IPS-NIHi7 (cell line): ENCODE measurements at regions not wholly inside any gene's neighbourhood (a gene's known extent, or its start where the extent isn't known, plus 50 kb on each side); places are given as distances from the start of the nearest gene placed in this dataset.
A peak's percentile ranks its signal among the peaks of the same experiment; 100 is the strongest.
"Not testable (repeated sequence)": the region's sequence is repeated elsewhere in the genome, so short reads cannot be mapped to it uniquely, and the experiment has no call there.

Experiments used
- DNase-seq: peaks from one replicate; pipeline ENCODE4 v3.0.0; 2012; ENCODE audit warnings: mixed read lengths; ENCODE audit errors: extremely low spot score

DNA sequence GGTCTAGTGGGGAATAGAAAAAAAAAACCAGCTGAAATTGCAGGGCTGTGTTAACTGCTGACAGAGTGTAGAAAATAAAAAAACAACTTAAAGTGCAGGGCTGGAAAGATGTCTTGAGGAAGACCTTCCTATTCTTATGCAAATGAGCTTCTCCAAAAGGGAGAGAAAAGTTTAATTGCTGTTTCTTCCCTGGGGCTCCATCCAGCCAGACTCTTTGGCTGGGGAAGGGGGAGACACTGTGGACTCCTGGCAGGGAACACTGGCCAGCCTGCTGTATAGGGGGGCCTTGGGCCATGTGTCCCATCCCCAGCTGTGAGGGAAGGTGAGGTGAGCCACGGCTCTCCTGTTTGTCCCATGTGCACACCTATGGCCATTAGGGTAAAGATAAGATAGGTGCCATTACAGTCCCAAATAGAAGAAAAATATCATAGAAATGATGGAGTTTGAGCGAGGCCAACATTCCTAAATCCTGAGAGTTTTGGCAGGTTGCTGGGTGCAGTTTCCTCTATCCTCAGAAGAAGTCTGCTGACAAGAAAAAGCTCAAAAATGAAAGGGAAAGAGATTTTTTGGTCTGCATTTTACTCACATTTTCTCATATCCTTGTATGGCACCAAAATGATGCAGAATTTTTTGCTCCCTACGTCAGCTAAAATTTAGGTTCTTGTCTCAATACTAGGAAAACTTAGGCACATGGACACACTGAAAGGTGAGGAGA, 901.7 kb downstream of the PLOD2 start:
- peak; percentile 12 for DNase-seq

DNA sequence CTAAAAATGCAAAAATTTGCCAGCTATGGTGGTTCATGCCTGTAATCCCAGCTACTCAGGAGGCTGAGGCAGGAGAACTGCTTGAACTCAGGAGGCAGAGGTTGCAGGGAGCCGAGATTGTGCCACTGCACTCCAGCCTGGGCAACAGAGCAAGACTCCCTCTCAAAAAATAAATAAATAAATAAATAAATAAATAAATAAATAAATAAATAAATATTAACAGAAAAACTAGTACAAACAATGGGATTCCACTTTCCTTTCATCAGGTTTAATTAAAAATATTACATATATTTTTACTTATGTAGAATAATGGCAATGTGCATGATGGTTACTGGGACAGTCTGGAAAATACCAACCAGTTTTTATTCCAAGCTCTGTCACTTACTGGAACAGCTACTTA, 897.5 kb downstream of the PLOD2 start:
- not testable (repeated sequence) for DNase-seq

DNA sequence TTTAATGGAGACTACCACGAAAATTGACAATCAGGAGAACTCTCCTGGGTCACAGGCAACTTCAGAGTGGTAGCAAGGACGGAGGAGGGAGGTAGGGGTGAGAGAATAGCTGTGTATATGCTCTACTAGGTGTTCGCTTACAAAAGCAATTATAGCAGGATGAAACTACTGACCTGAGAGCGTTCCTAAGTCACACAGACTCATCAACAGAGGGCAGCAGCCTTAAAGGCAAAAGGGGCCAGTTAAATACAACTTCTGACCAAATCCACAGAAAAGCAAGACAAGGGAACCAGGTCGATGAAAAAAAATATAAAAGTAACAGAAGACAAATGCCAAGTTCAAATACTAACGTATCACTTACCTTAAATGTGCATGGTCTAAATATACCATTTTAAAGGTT, 894.6 kb downstream of the PLOD2 start:
- peak; percentile 21 for DNase-seq

DNA sequence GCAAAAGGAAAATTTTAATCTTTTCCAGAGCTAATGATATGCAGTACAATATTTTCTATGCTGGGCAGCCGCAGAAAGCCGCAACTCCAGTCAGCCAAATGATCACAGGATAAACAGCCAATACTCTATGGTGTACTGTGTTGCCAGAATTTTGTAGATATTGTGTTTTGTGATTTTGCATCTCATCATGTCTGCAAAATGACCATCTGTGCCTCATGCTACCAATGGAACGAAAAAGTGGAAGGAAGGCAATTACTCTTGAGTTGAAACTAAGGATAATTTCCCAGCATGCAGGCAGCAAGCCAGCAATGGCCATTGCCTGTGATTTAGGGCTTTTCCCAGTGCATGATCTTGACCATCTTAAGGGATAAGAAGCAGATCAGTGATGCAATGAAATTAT, 891.9 kb downstream of the PLOD2 start:
- no peak for DNase-seq

DNA sequence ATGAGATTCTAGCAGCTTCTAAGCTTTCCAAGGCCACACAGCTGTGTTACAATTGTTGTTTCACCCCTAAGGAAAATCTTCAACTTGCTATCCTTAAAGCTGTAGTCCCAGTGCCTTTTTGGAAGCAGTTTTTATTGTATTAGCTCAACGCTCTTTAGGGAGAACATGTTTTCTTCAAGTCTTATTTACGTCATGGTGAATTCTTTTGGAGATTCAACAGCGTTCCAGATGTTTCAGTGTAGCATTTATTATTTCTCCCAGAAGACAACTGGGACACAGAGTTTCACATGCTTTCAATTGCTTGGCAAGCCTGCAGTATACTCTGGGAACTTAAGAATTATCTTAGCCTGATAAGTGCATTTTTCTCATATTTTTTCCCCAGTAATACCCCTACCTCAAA, 888.3 kb downstream of the PLOD2 start:
- DNase-seq, result no peak

DNA sequence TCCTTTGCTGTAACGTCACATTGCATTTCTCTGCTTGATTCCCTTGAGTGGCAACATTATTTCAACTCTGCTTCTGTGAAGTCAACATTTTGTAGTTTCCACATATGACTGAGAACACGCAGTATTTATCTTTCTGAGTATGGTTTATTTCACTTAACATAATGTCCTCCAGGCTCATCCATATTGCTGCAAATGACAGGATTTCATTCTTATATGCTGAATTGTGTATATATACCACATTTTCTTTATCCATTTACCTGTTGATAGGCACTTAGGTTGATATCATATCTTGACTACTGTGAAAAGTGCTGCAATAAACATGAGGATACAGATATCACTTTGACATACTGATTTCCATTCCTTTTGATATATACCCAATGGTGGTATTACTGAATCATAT, 878.5 kb downstream of the PLOD2 start:
- DNase-seq, result no peak

DNA sequence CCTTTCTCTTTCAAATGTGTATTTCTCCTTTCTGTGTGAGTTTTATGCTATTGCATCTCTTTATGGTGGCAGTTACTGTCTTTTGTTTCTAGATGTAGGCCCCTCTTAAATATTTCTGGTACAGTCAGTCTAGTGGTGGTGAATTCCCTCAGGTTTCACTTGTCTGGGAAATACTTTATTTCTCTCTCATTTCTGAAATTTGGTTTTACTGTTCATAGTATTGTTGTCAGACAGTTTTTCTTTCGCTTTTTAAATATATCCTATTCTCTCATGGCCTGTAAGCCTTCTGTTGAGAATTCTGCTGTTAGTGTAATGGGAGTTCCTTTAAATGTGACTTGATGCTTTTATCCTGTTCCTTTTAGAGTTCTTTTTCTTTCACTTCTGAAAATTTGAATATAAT, 874.0 kb downstream of the PLOD2 start:
- DNase-seq, result no peak

DNA sequence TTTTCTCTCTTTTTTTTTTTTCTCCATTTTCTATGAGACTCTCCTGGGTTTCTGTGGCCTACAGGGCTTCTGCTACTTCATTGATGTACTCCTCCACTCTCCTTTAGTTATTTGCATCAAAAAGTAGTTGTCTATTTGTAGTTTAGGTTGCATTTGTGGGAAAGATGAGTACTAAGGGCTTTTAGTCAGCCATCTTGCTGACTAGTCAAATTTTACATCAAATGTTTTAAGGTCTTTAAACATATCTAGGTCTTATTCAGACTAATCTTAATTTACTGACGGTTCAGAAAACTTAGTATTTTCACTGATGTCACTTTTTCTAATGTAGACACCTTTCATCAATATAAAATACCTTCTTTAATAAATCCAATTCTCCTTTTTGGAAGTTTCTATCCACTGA, 871.0 kb downstream of the PLOD2 start:
- no peak for DNase-seq

DNA sequence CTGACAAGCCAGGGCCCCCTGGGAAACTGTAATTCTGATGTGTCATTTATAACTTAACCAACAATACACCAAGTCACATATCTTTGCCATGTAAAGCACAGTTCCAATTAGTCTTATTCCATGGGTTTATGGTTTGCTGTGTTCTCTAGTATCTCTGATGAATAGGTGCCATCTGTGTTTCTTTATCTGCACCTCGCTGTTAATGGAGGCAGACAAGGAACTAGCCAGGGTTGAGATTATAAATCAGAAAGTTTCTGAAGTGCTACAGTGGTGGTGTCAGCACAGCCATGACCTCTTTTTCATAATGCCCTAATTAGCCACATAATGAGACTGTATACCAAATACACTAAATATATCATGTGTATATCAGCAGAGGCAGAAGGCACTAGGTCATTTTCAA, 866.4 kb downstream of the PLOD2 start:
- no peak for DNase-seq

DNA sequence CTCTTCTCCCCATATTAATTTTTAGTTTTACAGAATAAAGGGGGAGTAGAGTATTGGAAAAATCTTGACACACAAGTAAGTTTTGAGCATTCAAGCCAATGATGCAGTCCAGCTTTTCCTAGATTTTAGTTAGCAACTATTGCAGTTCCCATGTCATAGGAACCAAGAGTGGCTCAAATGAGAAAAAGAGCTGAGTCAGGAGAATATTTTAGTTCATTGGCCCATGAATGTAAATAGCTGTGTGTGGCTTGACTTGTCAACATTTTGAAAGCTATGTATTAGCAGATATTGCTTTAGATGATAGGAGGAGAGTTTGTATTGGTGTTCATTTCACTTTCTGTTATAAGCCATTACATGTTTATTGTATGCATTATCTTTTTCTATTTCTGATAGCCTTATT, 853.7 kb downstream of the PLOD2 start:
- no peak for DNase-seq

DNA sequence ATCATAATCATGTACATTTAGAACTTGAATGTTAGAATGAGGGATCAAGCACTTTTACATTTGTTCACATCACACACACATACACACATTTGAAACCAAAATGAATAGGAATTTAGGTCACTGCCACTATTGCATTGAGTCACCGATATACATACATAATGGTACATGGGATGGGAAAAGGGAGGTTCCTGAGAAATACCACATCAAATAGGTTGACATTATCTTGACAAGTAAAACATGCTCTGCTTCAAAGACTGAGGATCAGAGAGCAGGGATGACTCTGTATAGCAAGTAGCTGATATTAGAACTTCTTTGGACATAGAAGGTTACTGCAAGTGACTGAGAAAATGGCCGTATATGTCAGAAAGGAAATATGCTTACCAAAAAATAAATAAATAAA, 847.2 kb downstream of the PLOD2 start:
- DNase-seq, result no peak

DNA sequence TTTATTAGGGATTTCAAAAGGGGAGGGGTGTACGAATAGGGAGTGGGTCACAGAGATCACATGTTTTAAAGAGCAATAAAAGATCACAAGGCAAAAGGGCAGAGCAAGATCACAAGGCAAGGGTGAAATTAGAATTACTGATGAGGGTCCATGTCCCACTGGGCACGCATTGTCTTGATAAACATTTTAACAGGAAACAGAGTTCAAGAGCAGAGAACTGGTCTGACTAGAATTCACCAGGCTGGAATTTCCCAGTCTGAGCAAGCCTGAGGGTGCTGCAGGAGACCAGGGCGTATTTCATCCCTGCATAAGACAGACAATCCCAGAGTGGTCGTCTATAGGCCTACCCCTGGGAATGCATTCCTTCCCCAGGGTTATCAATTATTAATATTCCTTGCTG, 844.7 kb downstream of the PLOD2 start:
- DNase-seq, result not testable (repeated sequence)

DNA sequence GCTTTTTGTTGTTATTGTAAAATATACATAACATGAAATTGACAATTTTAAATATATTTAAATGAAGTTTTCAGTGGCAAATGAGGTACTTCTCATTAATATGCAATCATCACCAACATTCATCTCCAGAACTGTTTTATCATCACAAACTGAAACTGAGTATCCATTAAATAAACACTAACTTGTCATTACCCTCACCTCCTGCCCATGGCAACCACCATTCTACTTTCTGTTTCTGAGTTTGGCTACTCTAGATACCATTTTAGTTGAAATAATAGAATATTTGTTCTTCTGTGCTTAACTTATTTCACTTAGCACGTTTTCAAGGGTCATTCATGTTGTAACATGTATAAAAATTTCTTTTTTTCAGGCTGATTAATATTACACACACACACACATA, 834.3 kb downstream of the PLOD2 start:
- DNase-seq, result no peak

DNA sequence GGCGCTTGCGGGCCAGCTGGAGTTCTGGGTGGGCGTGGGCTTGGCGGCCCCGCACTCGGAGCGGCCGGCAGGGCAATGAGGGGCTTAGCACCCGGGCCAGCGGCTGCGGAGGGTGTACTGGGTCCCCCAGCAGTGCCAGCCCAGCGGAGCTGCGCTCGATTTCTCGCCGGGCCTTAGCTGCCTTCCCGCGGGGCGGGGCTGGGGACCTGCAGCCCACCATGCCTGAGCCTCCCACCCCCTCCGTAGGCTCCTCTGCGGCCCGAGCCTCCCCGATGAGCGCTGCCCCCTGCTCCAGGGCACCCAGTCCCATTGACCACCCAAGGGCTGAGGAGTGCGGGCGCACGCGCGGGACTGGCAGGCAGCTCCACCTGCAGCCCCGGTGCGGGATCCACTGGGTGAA, 827.6 kb downstream of the PLOD2 start:
- DNase-seq, result not testable (repeated sequence)

DNA sequence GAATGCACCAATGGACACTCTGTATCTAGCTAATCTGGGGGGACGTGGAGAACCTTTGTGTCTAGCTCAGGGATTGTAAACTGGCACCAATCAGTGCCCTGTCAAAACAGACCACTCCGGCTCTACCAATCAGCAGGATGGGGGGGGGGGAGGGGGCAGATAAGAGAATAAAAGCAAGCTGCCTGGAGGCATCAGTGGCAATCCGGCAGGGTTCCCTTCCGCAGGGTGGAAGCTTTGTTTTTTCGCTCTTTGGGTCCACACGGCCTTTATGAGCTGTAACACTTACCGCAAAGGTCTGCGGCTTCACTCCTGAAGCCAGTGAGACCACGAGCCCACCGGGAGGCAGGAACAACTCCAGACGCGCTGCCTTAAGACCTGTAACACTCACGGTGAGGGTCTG, 827.1 kb downstream of the PLOD2 start:
- no peak for DNase-seq

DNA sequence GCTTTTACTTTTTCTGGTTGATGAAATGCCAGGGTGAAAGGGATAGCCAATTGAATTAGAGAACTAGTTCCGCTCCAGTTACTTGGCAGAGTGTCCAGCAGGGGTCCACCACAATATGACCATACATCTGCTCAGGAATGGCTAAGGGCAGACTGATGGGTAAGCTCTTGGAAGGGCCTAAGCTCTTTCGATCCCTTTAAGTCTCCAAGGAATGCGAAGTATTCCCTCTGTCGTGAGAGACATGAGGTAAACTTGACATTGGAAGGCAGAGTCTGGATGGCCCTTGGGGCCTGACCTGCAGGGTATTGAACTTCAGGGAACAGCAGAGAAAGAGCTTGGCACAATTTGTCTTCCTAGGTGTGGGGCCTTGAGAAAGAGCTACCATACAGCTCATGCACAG, 805.8 kb downstream of the PLOD2 start:
- no peak for DNase-seq

DNA sequence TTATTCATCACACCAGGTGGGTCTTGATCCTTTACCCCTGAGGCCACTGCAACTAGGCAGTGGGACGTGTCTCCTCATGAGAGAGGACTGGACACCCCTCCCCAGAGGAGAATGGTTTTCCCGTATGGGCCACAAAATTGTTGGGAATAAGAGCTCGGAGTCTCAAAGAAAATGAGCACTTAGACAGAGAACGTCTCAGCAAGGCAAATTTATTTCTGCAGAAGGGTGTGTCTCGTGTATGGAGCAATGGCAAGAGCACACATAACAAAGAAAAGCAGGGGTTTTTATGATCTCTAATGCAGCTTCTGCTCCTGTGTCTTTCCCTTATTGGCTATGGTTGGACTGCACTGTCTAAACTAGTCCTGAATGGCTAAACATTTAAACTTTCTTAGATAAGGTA, 803.5 kb downstream of the PLOD2 start:
- no peak for DNase-seq

DNA sequence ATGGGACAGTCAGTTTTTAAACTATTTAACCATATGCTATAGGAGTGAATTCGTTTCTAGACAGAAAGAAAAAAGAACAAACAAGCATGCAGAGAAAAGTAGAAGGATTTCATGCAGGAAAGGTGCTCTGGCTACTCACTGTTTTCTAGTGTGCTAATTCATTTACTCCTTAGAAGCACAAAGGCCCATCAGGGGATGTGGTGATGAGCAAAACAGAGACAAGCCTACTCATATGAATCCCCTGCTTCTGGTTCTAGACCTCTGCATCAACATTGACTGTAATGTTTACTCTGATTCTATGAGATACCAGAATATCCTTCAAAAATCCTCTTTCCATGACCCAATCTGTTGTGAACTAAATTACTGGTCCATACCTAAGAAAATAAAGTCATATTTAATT, 801.9 kb downstream of the PLOD2 start:
- DNase-seq, result no peak

DNA sequence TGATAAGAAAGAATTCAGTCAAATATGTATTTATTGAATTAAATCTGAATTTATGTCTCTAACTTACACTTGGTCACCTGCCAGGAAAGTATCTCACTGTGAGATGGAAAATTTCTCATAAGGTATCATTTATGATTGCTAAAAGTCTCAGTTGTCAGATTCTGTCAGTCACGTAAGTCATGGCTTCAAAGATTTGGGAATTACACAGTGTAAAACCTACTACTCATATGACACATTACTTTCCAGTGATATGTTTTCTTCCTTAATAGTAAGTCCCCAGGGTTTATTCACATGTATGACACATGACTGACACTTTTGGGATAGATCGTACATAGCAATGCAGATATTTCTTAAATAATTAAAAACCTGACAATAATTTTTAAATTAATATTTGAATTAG, 792.2 kb downstream of the PLOD2 start:
- DNase-seq, result no peak

DNA sequence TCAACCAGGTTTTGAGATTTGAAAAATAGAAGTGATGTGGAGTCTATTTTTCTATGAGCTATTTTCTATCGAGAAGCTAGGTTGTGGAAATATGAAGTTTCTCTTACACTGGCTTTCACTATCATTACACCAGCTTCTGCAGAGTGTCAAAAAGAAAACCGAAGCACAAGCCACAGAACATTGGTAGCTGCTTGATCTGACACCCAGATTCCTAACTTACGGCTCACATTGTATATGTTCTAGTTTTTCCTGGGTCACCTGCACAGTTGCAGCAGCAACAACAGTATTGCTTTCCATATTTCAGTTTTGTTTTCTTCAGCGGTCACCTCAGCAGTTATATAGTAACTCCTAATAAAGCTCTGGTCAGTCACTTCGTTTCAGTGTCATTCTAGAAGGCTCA, 790.1 kb downstream of the PLOD2 start:
- DNase-seq, result no peak

DNA sequence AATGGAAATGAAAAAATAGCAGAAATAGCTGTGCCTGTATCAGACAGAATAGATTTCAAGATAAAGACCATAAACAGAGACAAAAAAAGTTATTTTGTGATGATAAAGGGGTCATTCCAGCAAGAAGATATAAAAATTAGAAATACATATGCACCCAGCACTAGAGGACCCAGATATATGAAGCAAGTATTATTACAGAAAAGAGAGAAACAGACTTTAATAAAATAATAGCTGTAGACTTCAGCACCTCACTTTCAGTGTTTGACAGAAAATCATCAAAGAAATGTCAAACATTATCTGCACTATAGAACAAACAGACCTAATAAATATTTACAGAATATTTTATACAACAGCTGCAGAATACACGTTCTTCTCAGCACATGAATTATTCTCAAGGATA, 783.7 kb downstream of the PLOD2 start:
- DNase-seq, result no peak

DNA sequence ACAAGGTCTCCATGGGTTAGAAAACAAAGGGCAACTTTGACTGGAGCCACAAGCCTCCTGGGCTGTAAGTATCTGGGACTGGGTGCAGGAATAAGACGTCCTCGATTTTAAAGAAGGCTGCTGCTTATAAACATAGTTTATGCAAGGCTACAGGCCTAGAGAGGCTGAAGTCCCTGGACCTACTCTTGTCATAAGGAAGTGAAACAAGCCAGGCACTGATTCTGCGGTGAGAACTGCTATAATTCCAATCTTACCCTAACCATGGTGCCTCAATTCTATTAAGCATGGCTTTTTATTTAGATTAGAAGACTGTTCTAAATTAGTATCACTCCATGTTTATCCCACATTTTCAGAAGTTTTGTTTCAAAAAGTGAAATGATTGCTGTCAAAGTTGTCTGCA, 777.6 kb downstream of the PLOD2 start:
- DNase-seq, result no peak

DNA sequence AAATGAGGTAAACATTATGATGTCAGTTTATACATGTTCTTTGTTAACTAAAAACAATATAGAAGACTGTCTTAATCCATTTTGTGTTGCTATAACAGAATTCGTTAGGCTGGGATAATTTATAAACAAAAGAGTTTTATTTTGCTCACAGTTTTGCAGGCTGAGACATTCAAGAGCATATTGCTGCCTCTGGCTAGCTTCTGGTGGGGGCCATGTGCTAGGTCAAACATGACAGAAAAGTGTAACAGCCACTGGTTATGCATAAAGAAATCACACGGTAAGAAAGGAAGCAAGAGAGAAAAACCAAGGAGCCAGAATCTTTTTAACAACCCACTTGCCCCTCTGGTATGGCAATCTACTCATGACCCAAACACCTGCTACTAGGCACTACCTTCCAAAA, 776.7 kb downstream of the PLOD2 start:
- DNase-seq, result no peak

DNA sequence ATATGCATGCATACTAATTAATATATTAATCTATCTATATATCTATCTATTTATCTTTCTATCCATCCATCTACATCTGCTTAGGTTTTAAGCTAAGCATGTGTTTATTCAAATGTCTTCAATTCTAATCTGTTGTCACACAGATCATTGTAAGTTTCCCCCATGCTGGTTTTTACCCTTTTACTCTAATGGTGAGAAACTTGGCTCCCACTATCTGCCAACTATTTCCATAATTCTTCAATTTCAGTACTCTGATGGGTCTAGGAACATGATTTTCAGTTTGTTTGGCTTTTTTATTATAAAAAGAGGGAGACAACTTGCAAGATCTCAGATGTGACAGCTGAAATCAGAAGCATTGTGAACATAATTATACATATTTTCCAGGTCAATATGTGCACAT, 773.8 kb downstream of the PLOD2 start:
- DNase-seq, result no peak
